SJCRH30 (cell line): ENCODE measurements at regions not wholly inside any gene's neighbourhood (a gene's known extent, or its start where the extent isn't known, plus 50 kb on each side); places are given as distances from the start of the nearest gene placed in this dataset.
A peak's percentile ranks its signal among the peaks of the same experiment; 100 is the strongest.

Source experiments
- DNase-seq, 2 experiments: peaks; one replicate each; pipeline ENCODE4 v3.0.0-alpha.2; 2015 to 2020
- H3K27ac ChIP-seq: fragments of 250-450 bp; sonication (Bioruptor Pico); 2 replicates; pipeline ENCODE4 v1.5.1; 2020; ENCODE audit warnings: mild to moderate bottlenecking, moderate library complexity
- H3K27me3 ChIP-seq: fragments of 250-450 bp; sonication (Bioruptor Pico); 2 replicates; pipeline ENCODE4 v1.5.1; 2020; ENCODE audit warnings: mild to moderate bottlenecking, moderate library complexity
- H3K36me3 ChIP-seq: fragments of 250-450 bp; sonication (Bioruptor Pico); 2 replicates; pipeline ENCODE4 v1.5.1; 2020; ENCODE audit warnings: mild to moderate bottlenecking, moderate library complexity
- H3K4me1 ChIP-seq: fragments of 250-450 bp; sonication (Bioruptor Pico); 2 replicates; pipeline ENCODE4 v1.5.1; 2020; ENCODE audit warnings: mild to moderate bottlenecking, moderate library complexity
- H3K4me3 ChIP-seq: fragments of 250-450 bp; sonication (Bioruptor Pico); 2 replicates; pipeline ENCODE4 v1.5.1; 2020; ENCODE audit warnings: mild to moderate bottlenecking, moderate library complexity
- H3K9me3 ChIP-seq: fragments of 250-450 bp; sonication (Bioruptor Pico); replicated peaks from 2 replicates; pipeline ENCODE4 v1.5.1; 2020; ENCODE audit warnings: mild to moderate bottlenecking, moderate library complexity

DNA sequence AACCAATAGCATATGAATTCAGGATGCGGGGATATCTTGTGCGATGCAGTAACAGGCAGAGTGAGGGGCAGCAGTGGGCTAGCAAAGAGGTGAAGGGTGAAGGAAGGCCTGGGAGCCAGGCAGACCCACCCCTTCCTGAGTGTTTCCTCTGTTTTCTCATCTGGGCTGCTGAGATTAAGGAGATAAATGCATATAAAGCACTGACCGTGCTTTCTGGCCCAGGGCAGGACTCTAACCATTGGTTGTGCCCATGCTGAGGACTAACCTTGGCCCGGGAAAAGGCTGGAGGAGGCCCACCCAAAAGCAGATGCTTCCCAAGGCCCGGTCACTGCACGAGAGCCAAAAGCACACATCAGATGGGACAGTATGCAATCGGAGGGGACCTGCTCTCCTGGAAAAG is 87.6 kb downstream of the PSMG1 start:
- H3K4me1 ChIP-seq = no peaks in the 10 kb centered on the region
- H3K36me3 ChIP-seq = no peaks in the 10 kb centered on the region
- H3K27ac ChIP-seq = no peak overlapping the region
- no peaks in the 10 kb centered on the region for H3K9me3 ChIP-seq
- H3K27me3 ChIP-seq = peaks cover 4% of the 10 kb centered on the region; the same call in 1 of the 2 replicates
- DNase-seq = no peak
- no peak overlapping the region for H3K4me3 ChIP-seq

DNA sequence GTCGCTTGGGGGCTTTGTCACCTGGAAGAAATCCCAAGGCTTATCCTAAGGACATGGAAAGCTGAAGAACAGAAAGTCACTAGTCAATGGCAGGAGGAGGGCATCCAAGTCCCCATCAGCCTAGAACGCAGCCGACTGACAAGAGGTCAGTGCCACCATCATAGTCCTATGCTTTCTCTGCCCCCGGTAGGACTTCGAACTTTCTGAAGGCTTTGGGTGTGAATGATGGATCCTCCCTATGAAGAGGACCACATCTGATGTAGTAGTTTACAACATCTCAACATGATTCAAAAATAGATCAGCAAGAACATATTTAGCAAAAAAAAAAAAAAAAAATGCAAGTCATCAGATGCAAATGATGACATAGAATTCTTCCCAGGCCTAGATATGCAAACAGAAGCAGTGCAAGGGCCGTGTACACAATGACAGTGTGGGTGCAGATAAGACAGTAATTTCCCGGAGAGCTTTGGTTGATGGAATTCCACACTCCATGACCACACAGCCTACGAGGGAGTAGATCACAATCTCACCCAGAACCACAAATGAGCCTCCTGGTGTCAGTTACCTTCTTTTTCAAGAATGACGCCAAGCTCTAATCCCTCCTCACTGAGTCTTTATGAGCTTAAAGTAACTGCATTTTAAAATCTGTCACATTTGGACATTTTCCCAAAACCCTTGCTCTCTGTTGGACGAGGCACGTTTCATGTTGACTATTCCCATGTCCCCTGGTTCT is 88.2 kb downstream of the PSMG1 start:
- H3K27me3 ChIP-seq = peaks cover 4% of the 10 kb centered on the region; the same call in 1 of the 2 replicates
- no peak overlapping the region for H3K27ac ChIP-seq
- H3K4me3 ChIP-seq = no peak overlapping the region
- no peaks in the 10 kb centered on the region for H3K4me1 ChIP-seq
- no peaks in the 10 kb centered on the region for H3K9me3 ChIP-seq
- peak; percentile 11 to 29 for DNase-seq
- H3K36me3 ChIP-seq = no peaks in the 10 kb centered on the region

DNA sequence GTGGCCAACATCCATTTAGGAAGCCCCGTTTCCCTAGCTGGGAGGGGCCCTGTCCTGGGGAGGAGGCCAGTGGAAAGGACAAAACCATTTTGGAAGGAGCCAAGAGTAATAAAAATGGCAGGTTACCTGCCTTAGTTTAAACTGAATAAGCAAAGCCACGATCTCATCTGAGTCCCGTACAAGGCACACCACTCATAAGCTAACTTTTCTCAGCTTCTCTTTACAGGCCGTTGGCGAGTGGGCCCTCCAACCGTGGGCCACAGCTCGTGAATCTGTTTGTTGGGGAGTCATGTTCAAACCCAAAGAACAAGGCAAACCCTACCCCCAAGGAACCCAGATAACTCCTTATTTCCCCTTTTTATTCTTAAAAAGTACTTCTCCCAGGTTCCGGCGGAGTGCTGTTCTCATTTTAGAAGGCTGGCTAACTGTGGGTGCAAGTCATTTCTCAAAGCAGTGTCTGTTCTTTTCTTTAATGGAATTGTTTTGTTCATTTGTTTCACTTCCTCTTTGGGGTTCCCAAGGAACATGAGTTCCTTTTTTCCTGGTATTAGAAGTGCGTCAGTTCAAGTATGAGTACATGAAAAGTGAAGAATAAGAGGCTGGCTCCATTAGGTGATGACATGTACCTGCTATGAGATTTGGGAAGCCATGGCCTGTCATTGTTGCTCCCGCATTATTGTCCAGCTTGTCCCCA is 89.0 kb downstream of the PSMG1 start:
- Histone ChIP-seq H3K4me3 (no peak overlapping the region), H3K9me3 (no peaks in the 10 kb centered on the region), H3K27me3 (peaks cover 4% of the 10 kb centered on the region; the same call in 1 of the 2 replicates), H3K36me3 (no peaks in the 10 kb centered on the region), H3K27ac (no peak overlapping the region), H3K4me1 (no peaks in the 10 kb centered on the region)
- DNase-seq = no peak

DNA sequence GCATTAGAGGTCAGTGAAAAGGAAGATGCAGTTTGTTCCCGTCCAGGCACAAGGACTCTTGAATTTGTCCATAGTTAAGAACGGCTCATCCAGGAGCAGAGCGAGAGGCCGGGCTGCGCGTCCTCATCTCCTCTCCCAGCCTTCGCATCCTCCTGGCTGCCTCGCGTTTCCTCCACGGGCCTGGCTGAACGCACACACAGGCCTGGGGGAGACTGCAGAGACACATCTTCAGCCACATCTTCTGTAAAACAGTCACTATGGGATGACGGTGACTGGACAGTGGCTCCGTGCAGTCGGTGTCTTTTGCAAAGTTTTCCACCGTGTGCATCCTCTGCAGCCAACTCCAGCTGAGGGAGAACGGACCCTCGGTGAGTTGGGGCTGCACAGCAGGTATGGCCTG is 89.7 kb downstream of the PSMG1 start:
- DNase-seq = no peak
- peaks cover 4% of the 10 kb centered on the region; the same call in 1 of the 2 replicates for H3K27me3 ChIP-seq

DNA sequence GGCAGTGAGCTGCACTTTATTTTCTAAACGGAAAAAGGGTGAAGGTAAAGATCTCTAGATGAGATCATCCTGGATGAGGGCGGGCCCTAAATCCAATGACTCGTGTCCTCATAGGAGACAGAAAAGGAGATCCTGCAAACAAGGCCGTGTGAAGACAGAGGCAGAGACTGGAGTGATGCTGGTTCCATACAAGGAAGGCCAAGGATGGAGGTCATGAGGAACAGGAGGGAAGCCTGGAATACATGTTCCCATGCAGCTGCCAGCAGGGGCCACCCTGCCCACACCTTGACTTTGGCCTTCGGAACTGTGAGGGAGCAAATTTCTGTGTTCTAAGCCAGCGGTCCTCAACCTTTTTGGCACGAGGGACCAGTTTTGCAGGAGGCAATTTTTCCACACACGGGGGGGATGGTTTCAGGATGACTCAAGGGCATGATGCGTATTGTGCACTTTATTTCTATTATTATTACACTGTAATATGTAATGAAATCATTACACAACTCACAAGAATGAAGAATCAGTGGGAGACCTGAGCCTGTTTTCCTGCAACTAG is 94.3 kb downstream of the PSMG1 start:
- no peak for DNase-seq
- Histone ChIP-seq H3K36me3 (no peaks in the 10 kb centered on the region), H3K27ac (no peak overlapping the region), H3K27me3 (no peaks in the 10 kb centered on the region), H3K4me1 (no peaks in the 10 kb centered on the region), H3K9me3 (no peaks in the 10 kb centered on the region), H3K4me3 (no peak overlapping the region)

More for the DNA sequence above, 89.7 kb downstream of the PSMG1 start:
- no peaks in the 10 kb centered on the region for H3K4me1 ChIP-seq
- no peaks in the 10 kb centered on the region for H3K9me3 ChIP-seq
- no peak overlapping the region for H3K27ac ChIP-seq
- no peaks in the 10 kb centered on the region for H3K36me3 ChIP-seq
- H3K4me3 ChIP-seq = no peak overlapping the region

DNA sequence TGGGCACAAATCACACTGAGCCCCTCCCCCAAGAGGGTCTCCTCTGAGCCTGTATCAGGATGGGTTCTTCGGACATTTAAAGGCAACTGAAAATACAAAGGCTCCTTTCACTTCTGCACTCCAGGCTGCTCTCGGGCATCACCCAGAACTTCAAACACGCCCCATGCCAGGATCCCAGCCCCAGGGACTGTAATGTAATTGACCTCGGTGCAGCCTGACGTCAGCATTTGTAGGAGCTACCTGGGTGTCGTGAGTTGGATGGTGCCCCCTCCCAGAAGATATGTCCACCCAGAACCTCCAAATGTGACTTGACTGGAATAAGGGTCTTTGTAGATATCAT is 95.2 kb downstream of the PSMG1 start:
- Histone ChIP-seq H3K9me3 (no peaks in the 10 kb centered on the region), H3K27ac (no peak overlapping the region), H3K36me3 (no peaks in the 10 kb centered on the region), H3K27me3 (no peaks in the 10 kb centered on the region), H3K4me3 (no peak overlapping the region), H3K4me1 (no peaks in the 10 kb centered on the region)
- DNase-seq = no peak

DNA sequence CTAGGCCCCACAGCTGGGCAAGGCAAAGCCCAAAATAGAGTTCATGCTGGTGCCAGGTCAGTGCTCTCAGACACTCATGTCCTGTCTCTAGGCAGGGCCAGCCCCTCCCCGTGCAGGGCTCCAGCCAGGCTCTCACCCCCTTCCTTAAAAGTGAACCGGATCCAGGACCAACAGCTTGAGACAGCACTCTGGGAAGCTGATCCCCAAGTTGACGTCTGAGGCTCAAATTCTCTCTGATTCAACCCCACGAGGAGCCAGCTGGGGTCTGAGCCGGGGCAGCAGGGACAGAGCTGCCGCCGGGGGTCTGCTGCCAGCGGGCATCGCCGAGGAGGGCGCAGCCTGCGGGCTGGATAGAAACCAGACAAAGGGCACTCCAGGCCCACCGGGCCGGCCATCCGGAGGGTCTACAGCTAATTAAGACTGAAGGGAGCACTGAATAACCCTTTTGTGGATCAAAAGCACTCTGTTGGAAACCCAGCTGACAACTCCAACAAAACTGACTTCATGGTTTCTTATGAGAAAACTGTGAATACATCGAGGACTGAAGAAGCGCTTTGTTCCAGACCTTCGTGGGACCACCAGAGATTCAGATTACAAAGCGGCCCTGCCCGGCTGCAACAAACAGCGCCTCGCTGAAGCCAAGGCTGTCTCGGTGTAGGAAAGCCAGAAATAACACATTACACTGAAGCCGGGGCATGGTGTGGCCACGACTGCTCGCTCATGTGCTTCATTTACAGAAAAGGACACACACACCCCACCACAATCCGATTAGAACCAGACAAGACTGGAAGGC is 95.8 kb downstream of the PSMG1 start:
- no peaks in the 10 kb centered on the region for H3K9me3 ChIP-seq
- H3K4me1 ChIP-seq = no peaks in the 10 kb centered on the region
- H3K27ac ChIP-seq = no peak overlapping the region
- H3K27me3 ChIP-seq = no peaks in the 10 kb centered on the region
- no peaks in the 10 kb centered on the region for H3K36me3 ChIP-seq
- no peak for DNase-seq
- no peak overlapping the region for H3K4me3 ChIP-seq

DNA sequence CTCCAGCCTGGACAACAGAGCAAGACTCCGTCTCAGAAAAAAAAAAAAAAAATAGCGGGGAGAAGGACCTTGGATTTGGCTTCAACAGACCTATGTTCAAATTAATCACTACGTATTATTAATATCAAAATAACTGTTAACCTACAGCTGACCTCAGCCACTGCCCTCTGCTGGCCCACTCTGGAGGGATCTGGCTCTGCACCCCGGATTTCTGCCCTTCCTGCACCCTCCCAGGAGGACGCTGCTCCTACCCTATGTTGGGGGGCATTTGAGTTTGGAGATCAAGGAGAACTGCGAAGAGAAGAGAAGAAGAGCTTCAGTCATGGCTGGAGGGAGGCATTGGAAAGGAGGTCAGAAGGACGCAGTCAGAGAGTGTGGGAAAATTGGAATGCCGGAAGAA is 96.7 kb downstream of the PSMG1 start:
- Histone ChIP-seq H3K36me3 (no peaks in the 10 kb centered on the region), H3K9me3 (no peaks in the 10 kb centered on the region), H3K4me3 (no peak overlapping the region), H3K27me3 (no peaks in the 10 kb centered on the region), H3K27ac (no peak overlapping the region), H3K4me1 (no peaks in the 10 kb centered on the region)
- DNase-seq = no peak

DNA sequence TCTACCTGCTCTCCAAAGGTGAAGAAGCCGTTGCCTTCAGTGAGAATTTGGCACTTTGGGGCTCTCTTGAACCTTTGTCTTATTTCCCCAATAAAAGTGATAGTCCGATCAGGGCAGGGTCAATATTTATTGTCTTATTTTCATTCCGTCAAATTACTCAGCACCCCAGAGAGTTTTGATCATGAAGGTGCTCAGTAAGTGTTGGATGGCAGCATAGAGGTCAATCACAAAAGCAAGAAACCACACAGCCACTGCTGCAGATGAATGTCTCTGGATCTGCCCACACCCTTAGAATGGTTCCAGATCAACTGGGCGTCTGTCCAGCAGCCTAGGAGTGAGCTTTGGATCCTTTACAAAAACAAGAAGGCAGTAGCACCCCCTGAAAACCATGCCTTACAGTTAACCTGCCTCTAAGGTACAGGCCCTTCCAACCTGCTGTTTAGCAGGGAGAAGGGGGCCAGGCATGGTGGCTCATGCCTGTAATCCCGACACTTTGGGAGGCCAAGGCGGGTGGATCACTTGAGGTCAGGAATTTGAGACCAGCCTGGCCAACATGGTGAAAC is 97.3 kb downstream of the PSMG1 start:
- no peaks in the 10 kb centered on the region for H3K9me3 ChIP-seq
- no peak for DNase-seq
- no peaks in the 10 kb centered on the region for H3K36me3 ChIP-seq
- H3K4me3 ChIP-seq = no peak overlapping the region
- H3K4me1 ChIP-seq = no peaks in the 10 kb centered on the region
- no peak overlapping the region for H3K27ac ChIP-seq
- H3K27me3 ChIP-seq = no peaks in the 10 kb centered on the region

DNA sequence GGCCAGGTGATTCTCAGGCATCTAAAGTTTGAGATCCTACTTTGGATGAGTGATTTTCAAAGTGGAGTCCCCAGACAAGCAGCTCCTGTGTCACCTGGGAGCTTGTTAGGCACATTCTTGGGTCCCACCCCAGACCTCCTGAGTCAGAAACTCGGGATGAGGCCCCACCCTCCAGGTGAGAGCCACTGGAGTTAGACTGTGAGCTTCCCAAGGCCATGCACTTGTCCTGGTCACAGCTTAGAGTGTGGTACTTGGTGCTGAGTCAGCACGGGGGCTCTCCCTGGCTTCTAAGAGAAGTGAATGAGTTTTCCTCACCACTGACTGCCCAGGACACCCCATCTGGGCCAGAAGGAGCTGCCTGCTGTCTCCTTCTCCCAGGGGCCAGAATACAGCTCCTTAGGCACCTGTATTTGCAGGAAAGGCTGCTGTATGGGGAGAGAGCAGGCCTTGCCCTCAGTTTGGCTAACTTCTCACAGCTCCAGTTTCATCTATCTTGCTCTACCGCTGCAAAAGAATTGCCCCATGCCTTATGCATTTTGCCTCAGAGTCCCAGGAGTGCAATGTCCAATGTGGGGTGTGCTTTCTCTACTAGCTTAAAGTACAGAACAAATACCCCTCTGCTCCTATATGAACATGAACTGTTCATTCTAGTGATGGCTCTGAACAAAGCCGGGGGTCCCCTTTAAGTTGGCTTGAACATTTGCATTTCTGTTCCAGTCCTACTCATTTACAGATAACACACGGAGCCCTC is 98.1 kb downstream of the PSMG1 start:
- Histone ChIP-seq H3K4me1 (no peaks in the 10 kb centered on the region), H3K36me3 (no peaks in the 10 kb centered on the region), H3K9me3 (no peaks in the 10 kb centered on the region), H3K4me3 (no peak overlapping the region), H3K27ac (no peak overlapping the region), H3K27me3 (no peaks in the 10 kb centered on the region)
- DNase-seq = no peak

DNA sequence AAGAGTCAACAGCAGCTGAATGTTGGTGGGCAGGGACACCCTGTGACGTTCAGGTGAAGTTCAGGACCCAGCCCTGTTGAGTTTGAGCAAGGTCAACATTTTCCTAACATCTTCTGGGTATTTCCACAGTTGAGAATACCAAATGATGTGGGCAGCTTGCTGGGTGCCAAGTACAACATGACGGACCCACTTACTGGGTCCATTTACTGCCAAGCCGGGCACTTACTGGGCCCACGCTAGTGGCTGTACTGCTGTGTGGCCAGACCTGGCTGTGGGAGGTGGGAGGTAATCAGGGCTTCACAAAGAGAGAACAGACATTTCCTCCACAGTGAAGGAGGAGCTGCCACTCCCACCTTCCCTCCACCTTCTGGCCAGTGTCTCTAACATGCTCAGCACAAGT is 99.2 kb downstream of the PSMG1 start:
- Histone ChIP-seq H3K36me3 (no peaks in the 10 kb centered on the region), H3K9me3 (no peaks in the 10 kb centered on the region), H3K27me3 (no peaks in the 10 kb centered on the region), H3K4me3 (no peak overlapping the region), H3K27ac (no peak overlapping the region), H3K4me1 (no peaks in the 10 kb centered on the region)
- no peak for DNase-seq

DNA sequence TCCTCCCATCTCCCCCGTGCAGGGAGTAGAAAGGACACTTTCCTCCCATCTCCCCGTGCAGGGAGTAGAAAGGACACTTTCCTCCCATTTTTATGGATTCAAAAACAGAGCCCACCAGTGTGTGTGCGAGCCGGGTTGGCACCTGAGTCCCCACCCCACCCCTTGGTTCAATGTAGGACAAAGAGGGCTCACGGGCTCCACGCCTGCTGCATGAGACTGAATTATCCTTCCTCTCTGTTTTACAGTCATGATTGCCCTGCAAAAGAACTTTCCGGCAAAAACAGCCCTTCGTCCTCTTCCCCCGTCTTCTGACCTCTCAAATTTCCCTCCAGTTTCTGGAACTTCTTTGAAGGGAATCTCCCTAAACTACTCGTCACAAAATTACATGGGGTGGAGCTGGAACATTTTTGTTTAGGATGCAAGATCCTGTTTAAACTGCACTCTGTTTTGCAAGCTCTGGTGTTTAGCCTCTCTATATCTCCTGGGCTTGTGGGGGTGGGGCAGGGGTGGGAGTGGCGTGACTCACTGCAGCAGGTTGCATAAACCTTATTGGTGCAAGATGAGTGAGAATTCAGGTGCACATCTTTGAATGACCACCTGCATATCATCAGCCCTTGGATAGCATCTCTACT is 99.8 kb downstream of the PSMG1 start:
- no peaks in the 10 kb centered on the region for H3K27me3 ChIP-seq
- no peaks in the 10 kb centered on the region for H3K4me1 ChIP-seq
- no peak overlapping the region for H3K4me3 ChIP-seq
- DNase-seq = no peak
- H3K9me3 ChIP-seq = no peaks in the 10 kb centered on the region
- no peaks in the 10 kb centered on the region for H3K36me3 ChIP-seq
- H3K27ac ChIP-seq = no peak overlapping the region

DNA sequence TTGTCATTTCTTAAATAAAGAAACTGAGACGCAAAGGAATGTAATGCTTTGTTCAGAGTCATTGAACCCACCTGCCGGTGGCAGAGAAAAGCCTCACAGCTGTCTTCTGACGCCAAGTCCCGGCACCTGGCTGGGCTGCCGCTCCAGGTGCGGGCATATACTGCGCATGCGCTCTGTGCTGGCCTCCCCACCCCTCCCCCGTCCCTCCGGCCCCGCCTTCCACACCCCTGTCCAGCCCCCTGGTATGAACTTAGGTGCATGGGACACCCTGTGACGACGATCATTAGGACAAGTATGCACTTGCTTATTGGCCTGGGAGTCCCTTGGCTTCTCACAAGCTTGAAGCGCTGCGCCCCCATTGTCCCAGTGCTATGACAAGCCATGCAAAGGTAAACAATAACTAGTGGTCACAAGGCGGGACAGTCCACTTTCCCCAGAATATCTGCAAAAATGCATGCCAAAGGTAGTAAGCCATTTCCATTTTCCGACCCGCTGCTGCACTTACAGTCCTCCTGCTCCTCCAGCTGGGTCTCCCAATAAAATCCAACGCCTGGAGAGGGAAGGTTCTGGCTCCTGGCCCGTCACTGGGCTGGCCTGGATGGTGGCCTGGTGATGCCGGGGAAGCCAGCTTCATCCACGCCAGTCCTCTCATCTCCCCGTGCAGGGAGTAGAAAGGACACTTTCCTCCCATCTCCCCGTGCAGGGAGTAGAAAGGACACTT is 100.4 kb downstream of the PSMG1 start:
- Histone ChIP-seq H3K27ac (no peak overlapping the region), H3K4me1 (no peaks in the 10 kb centered on the region), H3K9me3 (no peaks in the 10 kb centered on the region), H3K36me3 (no peaks in the 10 kb centered on the region), H3K4me3 (no peak overlapping the region), H3K27me3 (no peaks in the 10 kb centered on the region)
- no peak for DNase-seq
